ENCODE measurements at regions not wholly inside any gene's neighbourhood (a gene's known extent, or its start where the extent isn't known, plus 50 kb on each side); places are given as distances from the start of the nearest gene placed in this dataset.

GRCh38 chr2:7773362-7774360, 856.4 kb downstream of the RNF144A start:
- TF ChIP-seq CTCF (IDR thresholded peaks at IDR 0.05) (no peak), RFX5 (IDR thresholded peaks at IDR 0.05) (no peak), EP300 (IDR thresholded peaks at IDR 0.05) (no peak), ZSCAN20 (CRISPR knock-in tag; IDR thresholded peaks at IDR 0.05) (no peak), JUN (IDR thresholded peaks at IDR 0.05) (no peak), USF2 (IDR thresholded peaks at IDR 0.05) (no peak), POLR2A (IDR thresholded peaks at IDR 0.05; ENCODE audit: low read length) (no peak), RAD21 (conservative IDR thresholded peaks at IDR 0.05 in 1 of 2, IDR thresholded peaks at IDR 0.05 in 1 of 2) (no peak), POLR2AphosphoS2 (conservative IDR thresholded peaks at IDR 0.05; ENCODE audit: low read length) (no peak), KDM1A (IDR thresholded peaks at IDR 0.05; ENCODE audit: low read depth) (no peak)
